ENCODE measurements at regions not wholly inside any gene's neighbourhood (a gene's known extent, or its start where the extent isn't known, plus 50 kb on each side); places are given as distances from the start of the nearest gene placed in this dataset.
A peak's percentile ranks its signal among the peaks of the same experiment; 100 is the strongest.

DNA sequence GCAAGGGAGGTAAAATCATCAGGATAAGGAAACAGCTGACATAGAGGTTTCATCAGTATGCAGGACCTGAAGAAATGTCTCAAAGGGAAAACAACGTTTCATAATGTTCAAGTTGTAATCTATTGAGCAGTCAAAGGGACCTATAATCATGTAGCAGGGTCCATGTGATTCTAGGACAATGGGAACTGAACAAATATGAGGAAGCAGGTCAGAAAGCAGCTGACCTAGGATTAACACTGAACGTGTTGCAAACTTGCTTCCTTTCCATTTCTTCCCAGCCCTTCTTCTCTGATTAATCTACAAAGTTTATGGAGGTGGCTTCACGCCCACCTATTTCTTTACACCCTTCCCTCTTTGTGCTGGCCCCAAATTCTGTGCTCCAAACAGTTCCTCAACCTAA is 256.9 kb upstream of the AKR1E2 start:
- no peak for DNase-seq

DNA sequence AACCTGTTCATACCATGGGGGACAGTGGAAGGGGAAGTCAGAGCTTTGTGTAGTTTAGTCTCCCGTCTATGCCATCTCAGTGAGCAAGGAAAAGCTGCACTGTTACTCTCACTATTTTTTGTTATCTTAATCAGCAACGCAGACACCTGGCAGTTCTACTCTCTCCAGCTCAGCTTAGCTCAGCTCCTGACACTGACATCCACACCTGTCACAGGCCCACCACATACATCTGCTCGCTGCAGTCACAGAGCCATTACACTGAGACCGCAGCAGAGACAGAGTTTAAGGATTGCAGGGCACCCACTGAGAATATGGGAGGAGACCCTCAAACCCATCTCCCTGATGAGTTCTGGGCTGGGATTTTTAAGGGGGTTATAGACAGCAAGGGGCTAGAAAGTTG is 257.3 kb upstream of the AKR1E2 start:
- DNase-seq = no peak

DNA sequence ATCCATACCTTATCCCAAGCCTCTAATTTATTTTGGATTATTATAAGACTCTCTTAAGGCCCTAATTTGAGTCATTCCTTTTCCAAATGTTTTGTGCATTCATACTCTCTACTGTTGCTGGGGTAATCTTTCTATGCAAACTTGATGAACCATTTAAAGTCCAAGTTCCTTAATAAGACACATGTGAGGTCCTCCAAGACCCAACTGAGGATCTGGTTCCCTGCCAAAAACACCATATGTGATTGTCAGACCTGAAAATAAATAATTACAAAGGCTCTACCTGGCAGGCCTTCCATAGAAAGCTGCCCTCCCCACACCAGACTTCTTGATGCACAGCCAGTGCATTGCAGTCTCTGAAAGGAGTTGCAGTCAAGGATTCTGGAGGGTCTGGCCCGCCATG is 257.9 kb upstream of the AKR1E2 start:
- DNase-seq = no peak

DNA sequence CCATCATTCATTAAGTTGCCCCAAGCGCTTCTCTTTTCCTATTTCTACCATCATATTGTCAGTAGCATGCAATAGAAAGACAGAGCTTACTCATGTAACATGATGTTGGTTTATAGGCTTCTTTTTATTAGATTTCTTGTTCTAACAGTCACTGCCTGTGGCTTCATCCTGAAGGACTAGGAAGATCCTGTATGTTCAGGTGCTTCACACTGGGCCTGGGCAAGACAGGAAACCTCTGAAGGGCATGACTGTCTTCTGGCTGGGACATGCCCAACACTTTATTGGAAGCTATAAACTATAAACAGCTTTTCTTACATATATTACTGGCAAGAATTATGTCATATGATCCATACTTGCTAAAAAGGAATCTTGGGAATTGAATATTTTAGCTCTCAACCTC is 258.4 kb upstream of the AKR1E2 start:
- DNase-seq = no peak

DNA sequence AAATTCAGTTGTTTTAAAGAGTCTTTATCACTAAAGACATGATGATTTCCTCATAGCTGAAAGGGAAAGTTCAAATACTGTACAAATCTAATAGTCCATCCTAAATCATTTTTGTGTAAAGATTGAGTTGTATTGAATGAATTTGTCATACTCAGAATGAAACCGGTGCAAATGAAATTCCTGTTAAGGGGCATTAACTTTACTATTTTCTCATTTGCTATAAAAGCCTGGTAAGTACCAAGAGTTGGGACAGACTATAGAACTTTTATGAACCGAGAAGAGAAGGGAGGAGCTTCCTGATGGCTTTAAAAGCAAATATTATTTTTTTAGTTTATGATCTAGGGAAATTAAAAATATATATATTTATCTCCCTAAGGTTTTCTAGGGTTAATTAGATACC is 260.0 kb upstream of the AKR1E2 start:
- no peak for DNase-seq

DNA sequence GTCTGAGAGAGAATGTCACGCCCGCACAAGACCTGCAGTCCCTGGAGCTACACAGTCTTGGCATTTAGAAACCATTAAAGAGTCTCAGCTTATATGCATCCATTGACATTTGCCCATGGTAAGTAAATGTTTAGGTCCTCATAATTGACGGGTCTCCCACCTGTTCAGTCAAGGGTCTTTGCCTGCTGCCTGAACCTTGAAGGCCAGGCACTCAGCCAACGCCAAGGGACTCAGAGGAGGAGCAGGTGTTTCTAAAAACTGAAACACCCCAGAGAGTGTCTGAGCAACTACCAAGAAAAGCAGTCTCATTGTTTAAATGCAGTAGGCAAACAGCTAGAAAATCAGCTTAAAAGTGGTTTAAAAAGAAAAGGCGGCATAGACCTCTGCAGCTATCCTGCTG is 264.7 kb upstream of the AKR1E2 start:
- no peak for DNase-seq

DNA sequence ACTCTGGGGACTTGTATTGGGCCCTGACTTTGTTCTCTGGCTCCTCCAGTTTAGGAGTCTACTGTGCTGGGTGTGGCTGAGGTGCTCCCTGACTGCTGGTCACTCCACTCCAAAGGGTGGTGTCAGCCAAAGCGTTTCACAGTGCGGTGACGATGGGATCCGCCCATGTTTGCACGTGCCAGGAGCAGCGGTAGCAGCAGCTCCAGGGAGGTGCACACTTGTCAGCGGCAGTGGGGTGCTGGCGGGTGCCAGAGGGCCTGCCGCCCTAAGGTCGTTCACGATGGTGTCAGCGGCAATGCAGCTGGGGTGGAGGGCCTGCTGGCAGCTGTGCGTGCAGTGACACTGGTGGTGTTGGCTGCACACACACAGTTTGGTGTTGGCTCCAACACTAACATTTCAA is 268.5 kb upstream of the AKR1E2 start:
- no peak for DNase-seq

DNA sequence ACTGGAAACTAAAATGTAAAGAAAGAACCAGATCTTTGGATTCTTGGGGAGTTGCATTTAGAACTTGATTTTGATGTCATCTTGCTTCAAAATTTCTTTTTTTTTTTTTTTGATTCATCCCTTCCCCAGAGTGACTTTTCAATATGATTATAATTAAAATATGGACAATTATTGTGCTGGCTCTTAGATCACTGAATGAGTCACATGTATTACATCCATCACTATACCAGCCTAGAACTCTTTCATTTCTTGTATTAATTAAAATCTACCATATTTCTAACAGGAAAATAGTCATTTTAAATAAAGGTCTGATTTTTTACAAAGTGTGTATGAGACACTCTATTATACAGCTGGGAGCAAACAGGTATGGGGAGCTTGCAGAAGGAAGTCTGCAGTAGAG is 269.5 kb upstream of the AKR1E2 start:
- DNase-seq = no peak

DNA sequence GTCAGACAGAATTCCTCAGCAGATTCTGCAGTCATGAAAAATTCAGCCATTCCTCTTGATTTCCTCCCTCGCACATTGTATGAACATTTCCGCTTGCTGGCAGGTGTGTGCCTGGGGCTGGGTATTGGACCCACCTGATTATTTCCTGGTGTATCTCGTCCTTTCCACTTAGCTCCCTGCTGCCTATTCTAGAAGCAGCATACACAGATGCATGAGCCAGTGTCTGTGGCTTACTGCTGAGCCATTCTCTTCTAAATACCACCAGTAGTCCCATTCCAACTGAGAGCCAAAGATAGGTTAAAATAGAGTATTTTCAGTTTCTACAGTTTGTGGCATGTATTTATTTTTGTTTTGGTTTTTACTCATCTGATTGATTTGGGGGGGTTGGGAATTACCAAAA is 270.1 kb upstream of the AKR1E2 start:
- DNase-seq = no peak

DNA sequence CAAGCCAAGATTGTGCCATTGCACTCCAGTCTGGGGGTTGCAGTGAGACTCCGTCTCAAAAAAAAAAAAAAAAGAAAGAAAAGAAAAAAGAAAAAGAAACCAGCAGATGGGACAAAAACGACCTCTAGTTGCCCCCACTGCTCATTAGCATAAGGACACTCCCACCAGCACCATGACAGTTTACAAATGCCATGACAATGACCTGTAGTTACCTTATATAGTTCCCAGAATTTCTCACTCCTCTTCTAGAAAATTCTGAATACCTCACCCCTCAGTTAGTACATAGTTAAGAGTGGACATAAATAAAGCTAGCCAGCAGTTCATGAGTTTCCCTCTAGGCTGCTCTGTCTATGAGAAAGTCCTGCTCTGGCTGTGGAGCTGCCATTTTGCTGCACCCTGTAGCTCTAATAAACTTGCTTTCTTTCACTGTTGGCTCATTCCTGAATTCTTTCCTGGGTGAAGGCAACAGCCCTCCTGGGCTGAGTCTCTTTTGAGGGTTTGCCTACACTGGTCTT is 276.8 kb upstream of the AKR1E2 start:
- no peak for DNase-seq

DNA sequence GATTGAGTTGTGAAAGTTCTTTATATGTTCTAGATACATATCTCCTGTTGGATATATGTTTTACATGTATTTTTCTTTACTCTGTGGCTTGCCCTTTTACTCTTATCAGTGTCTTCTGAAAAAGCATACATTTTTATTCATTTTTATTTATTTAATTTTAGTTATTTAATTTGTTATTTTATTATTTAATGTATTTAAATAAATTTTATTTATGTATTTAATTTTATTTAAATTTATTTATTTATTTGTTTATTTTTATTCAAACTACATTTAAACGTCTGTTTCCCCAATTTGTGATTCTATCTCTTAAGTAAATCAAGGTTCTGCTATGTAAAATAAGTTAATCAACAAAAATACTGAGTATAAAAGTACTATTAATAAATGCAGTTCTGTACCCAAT is 279.1 kb upstream of the AKR1E2 start:
- DNase-seq = no peak

DNA sequence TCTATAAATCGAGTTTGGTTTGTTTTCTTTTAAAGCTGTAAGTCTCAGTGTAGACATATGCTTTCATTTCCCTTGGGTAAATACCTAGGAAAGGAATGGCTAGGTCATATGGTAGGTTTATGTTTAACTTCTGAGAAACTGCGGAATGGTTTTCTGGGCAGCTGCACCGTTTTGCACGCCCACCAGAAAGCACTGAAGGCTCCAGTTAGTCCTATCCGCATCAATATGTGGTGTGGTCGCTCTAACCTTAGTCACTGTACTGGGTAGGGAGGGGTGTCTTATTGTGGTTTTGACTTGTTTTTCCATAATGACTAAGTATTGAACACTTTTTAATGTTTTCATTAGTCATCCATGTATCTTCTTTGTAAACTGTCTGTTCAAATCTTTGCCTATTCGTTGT is 279.5 kb upstream of the AKR1E2 start:
- peak; percentile 47 for DNase-seq

DNA sequence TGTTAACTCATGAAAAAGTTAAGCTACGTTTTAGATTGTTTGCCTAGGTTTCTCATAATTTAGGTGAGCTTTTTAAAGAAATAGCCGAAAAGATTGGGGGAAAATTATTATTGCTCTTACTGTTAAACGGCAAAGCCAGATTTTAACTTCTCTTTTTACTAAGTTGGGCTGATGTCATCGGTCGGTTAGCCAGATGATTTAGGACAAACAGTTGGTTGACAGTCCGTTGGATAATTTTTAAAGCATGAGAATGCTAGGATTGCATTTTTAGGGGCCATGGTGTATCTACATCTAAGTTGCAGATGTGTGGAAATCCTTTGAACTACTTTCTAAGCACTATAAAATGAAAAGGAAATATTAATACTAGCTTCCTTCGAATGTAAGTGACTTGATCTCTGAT is 280.9 kb upstream of the AKR1E2 start:
- no peak for DNase-seq

DNA sequence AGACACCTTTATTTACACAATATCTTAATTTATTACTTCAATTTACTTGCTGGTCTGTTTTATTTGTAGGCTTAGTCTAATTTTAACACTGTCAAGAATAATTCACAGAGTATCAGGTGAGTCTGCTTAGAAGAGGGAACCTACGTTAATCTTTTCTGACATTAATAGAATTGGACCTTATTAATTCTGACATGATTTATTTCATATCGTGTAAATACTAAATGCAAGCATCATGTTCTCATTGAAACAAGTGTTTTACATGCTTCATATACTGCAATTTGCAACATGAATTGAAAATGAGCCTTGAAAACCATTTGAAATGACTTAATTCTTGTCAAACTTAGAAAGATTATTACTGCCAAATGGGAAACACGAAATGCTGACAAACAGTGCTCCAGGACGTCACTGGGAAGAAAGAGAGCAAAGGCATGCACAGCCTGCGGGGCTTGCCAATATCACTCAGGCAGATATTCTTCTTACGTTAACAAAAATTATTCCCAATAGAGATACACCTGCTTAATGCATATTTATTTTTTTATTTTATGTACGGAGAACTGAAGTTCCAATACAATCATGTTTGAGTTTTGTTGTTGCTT is 282.0 kb upstream of the AKR1E2 start:
- no peak for DNase-seq

DNA sequence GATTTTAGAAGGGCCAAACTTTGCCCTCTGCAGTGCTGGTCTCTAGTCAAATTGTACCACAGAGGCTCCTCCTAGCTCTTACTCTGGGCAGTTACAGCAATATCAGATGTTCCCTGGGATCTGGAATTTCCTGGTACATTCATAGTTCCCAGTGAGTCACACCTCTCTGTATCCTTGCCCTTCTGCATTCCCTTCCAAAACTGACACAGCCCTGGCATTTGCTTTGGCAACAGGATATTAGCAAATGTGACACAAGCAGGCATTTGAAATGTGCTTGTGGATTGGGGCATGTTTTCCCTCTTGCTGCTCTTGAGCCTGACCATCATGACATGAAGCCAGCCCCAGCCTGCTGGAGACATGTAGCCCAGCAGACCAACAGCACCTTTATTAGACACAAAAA is 284.7 kb upstream of the AKR1E2 start:
- no peak for DNase-seq

DNA sequence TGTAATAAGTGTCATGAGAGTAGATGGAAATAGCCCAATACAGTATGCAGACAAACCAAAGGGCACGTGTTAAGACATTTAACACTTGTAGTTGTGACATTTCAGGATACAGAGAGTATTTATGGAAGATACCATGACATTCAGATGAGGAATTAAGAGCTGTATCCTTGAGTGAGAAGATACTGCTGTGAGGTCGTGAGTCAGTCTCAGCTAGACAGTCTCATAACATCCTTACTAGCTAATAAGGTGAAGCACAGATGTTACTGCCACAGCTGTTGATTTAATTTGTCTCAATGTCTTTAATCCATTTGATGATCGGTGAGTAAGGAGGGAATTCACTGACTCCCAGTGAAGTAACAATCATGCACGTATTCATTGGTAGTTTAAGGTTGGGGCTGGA is 288.0 kb upstream of the AKR1E2 start:
- no peak for DNase-seq

DNA sequence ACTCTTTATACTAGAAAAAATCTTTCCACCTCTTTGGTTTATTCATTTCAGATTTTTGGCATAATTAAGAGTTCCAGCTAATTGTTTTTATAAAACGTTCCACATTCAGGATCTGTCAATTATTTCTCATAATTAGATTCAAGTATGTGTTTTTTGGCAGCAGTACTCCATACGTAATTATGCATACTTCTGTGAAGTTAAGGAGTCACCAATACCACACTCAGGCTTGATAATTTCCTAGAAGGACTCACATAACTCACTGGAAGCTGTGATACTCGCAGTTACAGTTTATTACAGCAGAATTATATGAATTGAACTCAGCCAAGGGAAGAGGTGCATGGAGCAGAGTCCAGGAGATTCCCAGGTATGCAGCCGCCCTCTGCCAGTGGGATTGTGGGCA is 290.5 kb upstream of the AKR1E2 start:
- no peak for DNase-seq

DNA sequence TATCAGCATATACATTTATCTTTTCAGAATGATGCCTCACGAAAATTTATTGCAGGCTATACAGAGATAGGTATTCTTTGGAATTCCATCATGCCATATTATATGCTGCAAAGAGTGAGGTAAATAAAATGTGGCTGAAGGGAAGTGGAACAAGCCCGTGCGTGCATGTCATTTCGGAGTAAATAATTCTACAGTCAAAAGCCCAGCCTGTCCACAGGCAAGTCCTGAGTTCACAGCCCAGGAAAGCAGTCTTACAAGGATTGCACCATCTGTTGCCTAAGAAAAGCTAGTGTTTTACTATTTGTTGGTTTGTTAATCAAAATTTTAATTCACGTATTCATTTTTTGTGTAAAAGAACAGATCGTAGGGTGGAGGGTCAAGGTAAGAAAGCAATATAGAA is 292.4 kb upstream of the AKR1E2 start:
- no peak for DNase-seq

DNA sequence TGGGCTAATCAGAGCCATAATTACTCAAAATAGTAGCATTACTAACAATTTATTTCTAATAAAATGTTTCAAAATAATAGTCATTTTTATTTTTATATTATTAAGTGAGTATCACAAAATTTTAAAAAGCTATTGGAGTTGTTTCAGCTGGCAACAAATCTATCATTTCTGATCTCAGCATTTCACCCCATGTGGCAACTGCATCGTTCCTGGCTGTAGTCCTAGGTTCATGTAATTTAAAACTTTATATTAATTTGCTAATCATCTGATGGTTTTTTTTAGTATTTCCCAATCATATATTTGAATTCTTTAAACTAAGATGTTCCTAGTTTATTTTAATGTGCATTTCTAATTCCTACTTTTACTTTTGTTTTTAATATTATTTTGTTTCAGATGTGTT is 293.0 kb upstream of the AKR1E2 start:
- DNase-seq = no peak

DNA sequence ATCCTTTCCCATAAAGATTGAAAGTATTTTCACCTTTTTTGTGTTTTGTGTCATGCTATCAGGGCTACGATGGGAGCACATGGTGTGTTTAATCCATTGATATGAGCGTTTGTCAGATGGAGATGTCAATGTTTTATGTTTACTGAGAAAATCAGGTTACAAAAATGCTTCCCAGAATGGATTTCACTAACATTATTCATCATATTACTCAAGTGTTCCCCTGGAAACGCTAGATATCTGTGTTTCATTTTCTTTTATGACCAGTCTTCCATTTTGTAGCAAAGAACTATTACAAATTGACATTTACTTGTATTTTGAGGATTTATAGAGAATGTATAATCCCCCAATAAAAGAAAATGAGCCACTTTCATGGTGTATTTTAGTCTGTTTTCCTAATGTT is 293.5 kb upstream of the AKR1E2 start:
- no peak for DNase-seq

DNA sequence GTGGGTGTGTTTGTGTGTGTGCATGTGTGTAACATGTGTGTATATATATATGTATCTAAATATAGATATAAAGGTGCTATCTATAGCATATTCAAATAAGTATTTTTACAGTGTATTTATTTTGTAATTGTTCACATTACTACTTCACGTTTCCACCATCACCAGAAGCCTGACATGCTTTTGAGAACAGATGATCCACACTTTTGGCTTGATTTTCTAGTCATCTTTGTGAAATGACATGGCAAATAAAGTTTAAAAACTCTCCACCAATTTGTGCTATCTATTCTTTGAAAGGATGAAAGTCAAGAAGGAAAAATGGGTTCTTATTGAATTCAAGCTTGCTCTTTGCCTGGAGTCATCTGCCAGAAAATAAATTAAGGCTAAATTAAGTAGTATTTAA is 294.0 kb upstream of the AKR1E2 start:
- no peak for DNase-seq

DNA sequence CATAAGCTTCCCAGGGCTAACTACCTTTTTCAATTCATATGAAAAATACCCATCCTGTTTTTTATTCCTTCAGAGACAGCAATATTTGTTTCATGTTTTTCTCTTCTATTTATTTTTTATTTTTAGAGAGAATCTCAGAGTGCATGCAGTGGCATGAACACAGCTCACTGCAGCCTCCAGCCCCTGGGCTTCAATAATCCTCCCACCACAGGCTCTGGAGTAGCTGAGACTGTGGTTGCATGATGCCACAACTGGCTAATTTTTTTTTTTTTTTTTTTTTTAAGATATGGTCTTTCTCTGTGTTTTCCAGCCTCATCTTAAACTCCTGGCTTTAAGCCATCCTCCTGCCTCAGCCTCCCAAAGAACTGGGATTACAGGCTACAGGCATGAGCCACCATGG is 296.7 kb upstream of the AKR1E2 start:
- no peak for DNase-seq

DNA sequence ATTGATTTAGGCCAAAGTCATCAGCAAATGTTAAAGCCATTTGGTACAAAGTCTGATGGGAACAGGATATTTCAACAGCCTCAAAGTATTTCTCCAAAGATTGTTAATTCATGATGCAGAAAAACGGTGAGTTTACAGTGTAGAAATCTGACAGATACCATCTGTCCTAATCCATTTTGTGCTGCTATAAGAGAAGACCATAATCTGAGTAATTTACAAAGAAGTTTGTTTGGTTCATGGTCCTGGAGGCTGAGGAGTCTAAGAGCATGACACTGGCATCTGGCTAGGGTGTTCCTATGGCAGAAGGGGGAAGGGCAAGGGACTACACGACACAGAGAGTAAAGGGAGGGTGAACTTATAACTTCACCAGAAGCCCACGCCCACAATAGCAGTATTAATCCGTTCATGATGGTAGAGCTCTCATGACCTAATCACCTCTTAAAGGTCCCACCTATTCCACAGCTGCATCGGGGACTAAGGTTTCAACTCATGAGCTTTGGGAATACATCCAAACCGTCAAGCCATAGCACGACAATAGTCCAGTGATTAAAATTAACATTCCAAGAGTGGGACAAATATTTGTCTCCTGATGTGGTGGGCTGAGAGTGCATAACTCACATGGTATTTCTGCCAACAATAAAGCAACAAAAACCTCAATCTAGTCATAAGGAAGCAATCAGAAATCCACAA is 298.6 kb upstream of the AKR1E2 start:
- no peak for DNase-seq

DNA sequence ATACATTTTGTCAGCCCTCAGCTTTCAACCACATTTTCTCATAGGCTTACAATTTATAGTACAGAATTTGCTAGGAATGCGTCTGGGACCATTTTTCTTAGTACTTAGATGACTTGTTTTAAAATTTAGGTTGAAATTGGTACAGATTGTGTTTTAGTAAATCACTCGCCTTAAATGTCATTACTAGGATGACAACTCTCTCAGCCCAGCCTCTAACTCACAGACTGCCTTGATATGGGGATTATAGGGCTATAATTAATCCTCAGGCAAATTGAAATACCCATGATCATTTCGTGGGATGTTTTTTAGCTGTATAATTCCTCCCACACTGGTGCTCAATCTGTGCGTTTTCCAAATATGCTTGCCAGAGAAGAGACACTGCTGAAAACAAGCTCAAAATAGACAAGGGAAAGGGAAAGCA is 299.7 kb upstream of the AKR1E2 start:
- DNase-seq = no peak

DNA sequence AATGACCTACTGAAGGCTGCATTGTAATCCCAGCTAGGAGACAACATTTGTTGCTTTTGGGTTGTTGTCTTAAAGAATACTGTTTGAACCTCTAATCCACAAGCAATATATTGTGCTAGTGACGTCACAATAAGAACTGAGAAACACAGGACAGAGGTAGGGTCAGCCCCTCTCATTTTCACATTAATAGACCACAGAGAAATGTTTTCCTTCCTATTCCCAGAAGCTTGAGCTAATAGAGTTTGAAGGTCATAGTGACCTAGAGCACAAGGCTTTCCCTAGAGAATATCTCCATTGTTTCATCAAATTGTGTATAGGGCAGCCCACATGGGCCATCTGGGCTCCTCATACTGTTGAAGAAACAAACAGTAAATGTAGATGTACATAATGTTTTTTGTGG is 300.9 kb upstream of the AKR1E2 start:
- DNase-seq = no peak

All from stimulated activated CD8-positive, alpha-beta memory T cell treated with anti-CD3 and anti-CD28 coated beads, Interleukin-4, amount 100 ng/mL, for 48 hours (primary cell).